GM19397 (cell line): ENCODE measurements at regions not wholly inside any gene's neighbourhood (a gene's known extent, or its start where the extent isn't known, plus 50 kb on each side); places are given as distances from the start of the nearest gene placed in this dataset.
A peak's percentile ranks its signal among the peaks of the same experiment; 100 is the strongest.
"Not testable (repeated sequence)": the region's sequence is repeated elsewhere in the genome, so short reads cannot be mapped to it uniquely, and the experiment has no call there.

Source experiments
- ATAC-seq: cut with Tn5 transposase; IDR thresholded peaks from one replicate; pipeline ENCODE4 v1.9.1; 2021; ENCODE audit warnings: mild to moderate bottlenecking, moderate library complexity; ENCODE audit not compliant: unreplicated experiment

DNA sequence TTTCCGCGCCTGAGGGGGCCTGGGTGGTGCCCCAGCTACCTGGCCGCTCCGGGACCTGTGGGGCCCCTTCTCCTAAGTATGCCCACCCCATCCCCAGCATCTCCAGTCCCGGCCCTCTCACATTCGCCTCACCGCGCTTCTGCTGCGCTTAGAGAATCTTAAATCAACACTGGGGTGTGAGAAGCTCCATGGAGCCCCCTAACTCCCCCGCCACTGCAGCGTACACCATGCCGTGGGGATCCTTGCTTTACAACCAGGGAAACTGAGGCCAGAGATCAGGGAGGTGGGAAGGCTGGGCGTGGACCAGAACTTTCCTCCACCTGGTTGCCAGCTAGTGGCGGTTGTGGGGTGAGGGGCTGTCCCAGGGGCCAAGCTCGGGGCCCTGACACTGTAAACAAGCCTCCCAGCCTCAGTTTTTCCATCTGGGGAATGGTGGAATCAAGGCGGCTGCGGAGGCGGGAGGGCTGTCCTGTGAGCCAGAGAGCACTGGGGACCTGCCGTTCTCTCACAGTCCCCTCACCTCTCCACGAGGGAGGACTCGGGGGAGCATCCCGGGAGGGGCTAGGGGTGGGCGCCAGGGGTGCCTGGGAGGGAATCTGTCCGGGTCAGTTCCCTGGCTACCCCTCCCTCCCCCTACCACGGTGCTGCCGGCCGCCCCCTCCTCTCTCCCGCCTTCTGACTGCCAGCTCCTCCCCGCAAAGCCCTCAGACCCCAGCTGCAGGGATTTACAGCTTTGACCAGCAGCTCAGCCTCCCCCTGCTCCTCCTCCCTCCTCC, 161.2 kb downstream of the C9orf50 start:
- peak; percentile 7 for ATAC-seq

DNA sequence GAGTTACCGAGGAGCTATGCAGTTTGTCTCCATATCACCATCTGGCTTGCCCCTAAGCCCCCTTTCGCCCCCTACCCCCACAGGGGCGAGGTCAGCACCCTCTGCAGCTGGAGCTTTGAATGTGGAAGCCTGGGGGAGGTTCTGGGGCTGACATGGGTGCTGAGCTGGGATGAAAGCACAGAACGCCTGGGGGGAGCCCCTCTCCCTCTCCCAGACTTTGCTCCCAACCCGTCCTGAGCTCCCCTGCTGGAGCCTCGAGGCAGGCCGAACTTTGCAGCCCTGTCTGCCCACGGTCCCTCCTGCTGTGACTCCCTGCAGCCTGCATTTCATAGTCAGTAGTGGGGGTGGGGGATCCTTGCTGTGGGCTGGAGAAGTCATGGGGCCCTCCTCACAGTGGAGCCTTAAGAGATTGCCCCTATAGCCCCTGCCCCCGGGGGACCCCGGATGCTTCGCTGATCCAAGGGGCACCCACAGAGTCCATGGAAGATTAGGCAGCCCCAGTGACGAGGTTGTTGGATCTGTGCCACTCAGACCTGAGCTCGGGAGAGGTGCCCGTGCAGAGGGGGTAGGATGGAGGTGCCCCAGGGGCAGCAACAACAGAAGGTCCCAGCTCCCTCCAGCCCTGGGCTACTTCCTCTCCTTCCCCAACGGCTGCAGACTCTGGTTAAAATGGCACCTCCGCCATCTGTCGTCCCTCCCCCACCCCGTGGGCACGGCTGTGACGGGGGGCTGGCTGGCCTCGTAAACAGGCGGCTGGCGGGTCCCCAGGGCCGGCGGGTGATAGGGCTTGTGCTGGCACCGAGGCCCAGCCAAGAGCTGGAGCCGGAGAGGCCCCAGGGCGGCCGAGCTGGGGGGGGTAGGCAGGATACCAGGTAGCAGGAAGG, 162.0 kb downstream of the C9orf50 start:
- no peak for ATAC-seq

DNA sequence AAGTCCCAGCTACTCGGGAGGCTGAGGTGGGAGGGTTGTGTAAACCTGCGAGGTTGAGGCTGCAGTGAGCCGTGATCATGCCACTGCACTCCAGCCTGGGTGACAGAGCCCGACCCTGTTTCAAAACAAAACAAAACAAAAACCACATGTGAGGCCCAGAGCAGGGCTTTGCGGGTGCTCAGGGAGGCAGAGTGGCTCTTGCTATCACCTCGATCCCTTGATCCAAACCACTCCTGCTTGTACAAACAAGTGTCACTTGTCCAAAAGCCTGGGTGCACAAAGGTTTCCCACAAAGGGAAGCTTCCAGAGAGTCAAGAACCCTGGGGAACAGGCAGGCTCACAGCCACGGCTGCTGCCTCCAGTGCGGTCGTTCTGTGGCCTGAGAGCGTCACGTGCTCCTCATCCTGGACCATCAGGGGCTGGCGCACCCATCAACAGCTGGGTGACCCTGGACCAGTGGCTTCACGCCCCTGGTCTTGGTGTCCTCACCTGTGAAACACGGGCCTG, 162.7 kb downstream of the C9orf50 start:
- ATAC-seq, result peak; percentile 49

DNA sequence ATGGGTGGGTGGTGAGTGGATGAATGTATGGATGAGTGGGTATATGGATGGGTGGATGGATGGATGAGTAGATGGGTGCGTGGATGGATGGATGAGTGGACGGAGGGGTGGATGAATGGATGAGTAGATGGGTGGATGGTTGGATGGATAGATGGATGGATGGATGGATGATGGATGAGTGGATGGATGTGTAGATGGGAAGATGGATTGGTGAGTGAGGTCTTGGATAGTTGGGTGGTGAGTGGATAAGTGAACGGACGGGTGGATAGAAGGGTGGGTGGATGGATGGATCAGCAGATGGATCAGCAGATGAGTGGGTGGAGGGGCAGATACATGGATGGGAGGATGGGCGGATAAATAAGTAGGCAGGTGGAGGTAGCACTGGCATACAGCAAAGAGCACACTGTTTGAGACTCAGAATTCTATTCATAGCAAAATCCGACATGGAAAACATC, 163.5 kb downstream of the C9orf50 start:
- no peak for ATAC-seq

DNA sequence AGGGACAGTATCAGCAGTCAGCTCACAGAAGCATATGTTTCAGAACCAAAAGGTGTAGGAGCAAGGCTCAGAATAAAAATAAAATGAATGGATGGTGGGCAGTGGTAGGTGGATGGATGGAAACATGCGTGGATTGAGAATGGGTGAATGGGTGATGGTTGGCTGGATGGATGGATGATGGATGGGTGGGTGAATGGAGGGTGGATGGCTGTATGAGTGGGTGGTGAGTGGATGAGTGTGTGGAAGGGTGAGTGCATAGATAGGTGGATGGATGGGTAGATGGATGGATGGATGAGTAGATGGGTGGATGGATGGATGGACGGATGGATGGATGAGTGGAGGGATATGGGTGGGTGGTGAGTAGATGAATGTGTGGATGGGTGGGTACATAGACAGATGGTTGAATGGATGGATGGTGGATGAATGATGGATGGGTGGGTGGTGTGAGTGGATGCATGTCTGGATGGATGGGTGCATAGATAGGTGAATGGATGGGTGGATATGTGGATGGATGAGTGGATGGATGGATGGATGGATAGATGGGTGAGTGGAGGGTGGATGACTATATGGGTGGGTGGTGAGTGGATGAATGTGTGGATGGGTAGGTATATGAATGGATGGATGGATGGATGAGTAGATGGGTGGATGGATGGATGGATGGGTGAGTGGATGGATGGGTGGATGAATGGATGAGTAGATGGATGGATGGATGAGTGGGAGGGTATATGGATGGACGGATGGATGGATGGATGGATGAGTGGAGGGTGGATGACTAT, 164.2 kb downstream of the C9orf50 start:
- no peak for ATAC-seq

DNA sequence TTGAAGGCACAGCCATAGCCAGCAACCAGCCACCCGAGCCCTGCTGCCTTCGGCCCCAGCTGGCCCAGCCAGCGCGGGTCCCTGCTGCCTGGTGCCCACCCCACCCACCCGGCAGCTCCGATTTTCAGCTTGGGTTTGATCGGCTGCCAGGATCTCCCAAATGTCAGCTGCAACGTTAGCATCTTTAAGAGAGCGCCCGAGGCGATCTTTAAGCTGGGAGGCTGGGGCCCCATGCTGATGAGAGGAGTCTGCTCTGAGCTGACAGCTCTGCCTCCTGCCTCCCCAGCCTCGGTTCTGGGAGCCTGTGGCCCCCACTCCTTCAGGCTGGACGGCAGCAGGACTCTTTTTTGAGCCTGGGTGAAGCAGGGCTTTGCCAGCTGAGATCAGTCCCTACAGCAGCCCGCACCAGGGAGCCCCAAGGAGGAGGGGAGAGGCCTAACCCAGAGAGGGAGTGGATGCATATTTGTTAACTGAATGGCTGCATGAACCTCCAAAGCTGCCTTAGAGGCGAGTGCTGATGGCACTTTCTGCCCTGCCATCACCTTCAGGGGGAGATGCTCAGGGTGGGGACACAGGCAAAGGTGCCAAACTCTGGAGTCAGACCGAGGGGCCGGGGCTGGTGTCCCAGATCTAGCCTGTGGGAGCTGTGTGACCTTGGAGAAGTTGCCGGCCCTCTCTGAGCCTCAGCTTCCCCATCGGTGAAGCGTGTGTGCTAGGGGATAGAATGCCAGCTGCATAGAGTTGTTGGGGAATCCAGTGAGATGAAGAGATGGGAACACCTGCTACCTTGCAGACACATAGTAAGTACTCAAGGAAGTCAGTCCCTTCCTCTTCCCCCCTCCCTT, 165.5 kb downstream of the C9orf50 start:
- no peak for ATAC-seq

DNA sequence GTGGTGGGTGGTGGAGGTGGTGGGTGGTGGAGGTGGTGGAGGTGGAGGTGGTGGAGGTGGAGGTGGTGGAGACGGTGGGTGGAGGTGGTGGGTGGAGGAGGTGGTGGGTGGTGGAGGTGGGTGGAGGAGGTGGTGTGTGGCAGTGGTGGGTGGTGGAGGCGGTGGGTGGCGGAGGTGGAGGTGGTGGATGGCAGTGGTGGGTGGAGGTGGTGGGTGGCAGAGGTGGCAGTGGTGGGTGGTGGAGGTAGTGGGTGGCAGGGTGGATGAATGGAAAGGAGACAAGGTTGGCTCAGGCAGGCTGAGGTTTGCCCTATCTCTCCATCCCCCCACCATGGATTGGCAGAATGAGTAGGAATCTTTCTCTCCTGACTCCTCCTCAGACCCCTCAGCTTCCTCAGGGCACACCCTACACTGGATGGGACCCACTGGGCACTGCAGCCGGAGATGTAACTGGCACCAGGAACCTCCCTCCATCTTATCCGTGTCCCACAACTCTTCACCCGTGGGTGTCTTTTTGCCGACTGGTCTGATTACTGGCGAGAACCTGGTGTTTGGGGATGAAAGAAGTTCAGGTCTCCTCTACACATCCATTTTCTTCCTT, 166.3 kb downstream of the C9orf50 start:
- no peak for ATAC-seq

DNA sequence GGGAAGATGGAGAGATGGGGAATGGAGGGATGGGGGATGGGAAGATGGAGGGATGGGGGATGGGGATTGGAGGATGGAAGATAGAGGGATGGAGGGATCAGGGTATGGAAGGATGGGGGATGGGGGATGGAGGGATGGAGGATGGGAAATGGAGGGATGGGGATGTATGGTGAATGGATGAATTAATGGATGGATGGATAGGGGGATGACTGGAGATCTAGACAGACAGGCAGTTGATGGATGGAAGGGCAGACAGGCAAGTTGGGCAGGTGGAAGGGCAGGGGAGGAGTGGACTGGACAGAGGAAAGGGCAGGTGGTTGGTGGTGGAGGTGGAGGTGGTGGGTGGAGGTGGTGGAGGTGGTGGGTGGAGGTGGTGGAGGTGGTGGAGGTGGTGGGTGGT, 167.2 kb downstream of the C9orf50 start:
- no peak for ATAC-seq

DNA sequence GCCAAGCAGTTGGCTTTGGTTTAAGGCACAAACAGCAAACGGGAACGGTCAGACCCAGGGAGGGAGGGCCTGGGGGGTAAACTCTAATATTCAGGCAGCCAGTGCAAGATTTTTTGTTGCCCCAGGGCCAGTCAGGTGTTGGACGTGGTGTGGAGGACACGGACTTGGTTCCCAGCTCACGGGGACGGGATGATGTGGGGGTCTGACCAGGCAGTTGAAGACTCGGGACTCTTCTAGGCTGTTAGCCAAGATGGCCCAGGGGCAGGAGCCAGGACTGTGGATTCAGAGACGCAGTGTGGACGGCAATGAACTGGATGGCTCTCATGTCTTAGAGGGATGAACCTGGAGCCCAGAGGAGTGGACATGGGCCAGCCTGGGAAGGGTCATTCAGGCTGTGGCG, 169.2 kb downstream of the C9orf50 start:
- ATAC-seq, result no peak

DNA sequence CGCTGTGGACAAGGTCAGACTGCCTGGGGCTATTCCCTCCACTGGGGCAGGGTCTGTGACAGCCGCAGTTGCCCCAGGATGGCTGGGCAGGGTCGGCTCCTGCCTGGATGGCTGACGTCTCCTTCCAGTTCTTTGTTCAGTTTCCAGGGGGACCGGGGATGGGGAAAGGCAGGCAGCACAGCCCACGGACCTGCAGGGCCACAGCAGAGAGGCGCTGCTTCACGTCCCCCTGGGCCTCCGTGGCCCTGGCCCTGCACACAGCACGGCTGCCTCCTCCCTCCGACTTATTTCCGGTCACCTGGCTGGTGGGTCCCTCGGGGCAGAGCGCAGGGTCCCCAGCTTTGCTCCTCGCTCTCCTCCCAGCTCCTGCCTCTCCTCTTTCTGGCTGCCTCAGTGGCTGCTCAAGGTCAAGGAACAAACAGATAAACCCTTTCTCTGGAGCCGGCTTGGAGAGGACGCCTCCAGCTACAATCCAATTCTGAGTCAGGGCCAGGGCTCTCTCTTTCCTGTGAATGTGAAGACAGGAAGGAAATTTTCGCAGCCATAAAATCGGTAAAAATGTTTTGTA, 169.7 kb downstream of the C9orf50 start:
- no peak for ATAC-seq

DNA sequence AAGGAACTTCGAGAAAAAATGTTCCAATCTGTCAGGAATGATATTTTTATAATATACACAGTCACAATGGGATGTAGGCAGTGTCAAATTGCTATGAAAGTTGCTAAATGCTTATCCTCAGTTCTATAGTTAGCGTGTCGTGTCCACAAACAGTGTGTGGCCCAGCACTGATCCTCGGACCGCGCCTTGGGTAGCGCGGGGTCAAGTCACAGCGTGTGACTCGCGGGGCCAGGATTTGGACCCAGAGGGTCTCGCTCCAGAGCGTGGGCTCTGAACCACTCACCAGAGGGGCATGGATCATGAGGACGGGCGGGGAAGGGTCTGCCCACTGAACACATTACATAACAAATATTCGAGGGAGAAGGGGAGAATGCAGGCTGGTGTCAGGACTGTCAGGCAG, 171.8 kb downstream of the C9orf50 start:
- ATAC-seq, result no peak

DNA sequence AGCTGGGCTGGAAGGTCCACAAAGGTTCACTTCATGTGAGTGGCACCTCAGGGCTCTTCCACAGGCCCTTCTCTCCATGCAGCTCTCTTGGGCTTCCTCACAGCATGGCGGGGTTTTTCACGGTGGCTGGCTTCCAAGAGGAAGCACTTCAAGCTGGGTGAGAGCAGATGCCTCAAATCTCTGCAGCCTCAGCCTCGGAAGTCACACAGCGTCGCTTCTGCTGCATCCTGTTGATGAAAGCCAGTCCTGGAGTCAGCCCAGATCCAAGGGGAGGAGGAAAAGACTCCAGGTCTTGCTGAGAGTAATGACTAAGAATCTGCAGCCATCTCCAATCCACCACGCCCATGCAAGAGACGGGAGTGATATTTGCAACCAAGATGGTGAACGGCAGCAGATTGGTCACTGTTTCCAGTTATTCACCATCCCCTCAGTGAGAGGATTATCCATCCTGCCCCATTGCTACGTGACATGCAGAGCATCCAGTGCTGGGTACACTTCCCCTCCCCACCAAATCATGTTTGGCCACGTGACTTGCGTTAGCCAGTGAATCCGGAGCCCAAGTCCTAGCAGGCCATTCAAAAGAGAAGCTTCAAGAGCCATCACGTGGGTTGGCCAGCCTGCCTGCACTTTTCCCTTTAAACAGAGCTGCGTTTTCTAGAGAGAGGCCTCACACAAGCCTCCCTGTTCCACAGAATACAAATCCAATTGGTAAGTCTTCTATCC, 173.9 kb downstream of the C9orf50 start:
- ATAC-seq, result no peak

DNA sequence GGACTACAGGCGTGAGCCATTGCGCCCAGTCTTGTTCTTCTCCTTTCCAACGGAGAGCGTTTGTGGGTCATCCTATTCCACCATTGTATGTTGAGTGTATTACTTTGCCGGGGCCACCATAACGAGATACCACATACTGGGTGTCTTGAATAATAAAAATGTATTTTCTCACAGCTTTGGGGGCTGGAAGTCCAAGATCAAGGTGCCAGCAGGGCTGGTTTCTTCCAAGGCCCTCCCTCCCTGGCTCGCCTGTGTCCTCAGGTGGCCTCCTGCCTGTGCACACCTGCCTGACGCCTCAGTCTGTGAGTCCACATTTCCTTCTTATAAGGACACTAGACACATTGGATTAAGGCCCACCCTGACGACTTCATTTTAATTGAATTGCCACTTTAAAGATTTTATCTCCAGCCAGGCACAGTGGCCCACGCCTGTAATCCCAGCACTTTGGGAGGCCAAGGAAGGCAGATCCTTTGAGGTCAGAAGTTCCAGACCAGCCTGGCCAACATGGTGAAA, 175.1 kb downstream of the C9orf50 start:
- ATAC-seq, result no peak

DNA sequence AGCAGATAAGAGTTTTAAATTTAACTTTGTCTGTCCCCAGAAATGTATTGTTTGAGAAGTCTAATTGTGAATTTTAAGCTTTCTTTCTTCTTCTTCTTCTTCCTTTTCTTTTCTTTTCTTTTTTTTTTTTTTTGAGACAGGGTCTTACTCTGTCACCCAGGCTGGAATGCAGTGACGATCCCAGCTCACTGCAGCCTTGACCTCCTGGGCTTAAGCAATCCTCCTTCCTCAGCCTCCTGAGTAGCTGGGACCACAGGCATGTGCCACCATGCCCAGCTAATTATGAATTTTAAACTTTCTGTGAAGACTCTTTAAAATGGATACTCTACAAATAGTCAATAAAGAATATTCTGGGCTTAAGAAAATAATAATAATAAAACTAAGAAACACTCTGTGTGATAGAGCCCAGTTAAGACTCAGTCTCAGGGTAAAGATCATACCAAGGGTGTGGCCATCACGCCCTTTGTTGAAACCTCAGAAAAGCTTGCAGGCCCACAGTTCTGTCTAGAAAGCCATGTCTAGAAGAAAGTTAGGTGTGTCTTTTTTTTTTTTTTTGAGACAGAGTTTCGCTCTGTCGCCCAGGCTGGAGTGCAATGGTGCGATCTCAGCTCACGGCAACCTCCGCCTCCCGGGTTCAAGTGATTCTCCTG, 177.3 kb downstream of the C9orf50 start:
- not testable (repeated sequence) for ATAC-seq

DNA sequence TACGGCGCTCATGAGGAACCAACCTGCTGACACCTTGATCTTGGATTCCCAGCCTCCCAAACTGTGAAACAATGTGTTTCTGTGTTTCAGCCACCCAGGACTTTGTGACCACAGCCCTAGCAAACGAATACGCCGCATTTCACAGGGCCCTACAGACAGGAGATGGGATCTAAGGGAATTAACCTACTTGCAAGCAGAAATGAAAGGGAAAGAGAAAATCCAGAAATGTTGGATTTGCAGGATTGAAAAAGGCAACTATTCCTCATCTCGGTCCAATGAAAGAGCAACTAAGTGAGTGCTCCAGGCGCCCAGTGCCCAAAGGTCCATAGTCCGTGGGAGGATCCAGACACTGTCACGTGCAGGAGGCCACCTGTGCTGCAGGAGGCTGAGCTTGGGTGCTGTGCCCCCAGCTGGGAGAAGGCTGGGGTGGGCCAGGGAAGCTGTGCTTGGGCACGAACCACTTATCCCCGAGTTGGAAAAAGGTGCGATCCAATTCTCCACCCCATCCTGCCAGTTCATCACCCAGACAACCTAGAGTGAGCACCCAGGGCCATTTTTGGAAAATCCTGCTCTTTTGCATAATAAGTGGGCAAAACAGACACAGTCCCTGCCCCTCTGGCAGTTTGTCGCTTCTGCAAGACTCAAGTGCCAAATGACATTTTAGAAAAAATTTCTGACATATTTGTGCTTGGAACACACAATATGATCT, 177.9 kb downstream of the C9orf50 start:
- ATAC-seq, result no peak

DNA sequence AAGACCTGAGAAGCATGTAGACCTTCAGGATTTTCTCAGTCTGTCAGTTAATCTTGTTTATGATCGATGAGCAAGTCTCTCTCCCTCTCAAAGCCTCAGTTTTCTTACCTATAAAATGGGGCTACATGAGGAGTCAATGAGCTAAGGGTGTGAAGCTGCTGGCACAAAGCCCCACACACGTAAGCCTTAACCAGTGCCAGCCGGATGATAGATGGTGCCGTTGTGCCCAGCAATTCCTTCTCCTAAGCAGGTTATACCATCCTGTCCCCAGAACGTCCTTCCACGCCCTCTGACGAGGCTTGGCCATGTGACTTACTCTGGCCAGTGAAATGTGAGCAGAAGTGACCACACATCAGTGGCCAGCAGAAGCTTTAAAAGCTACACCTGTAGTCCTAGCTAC, 179.0 kb downstream of the C9orf50 start:
- ATAC-seq, result no peak

DNA sequence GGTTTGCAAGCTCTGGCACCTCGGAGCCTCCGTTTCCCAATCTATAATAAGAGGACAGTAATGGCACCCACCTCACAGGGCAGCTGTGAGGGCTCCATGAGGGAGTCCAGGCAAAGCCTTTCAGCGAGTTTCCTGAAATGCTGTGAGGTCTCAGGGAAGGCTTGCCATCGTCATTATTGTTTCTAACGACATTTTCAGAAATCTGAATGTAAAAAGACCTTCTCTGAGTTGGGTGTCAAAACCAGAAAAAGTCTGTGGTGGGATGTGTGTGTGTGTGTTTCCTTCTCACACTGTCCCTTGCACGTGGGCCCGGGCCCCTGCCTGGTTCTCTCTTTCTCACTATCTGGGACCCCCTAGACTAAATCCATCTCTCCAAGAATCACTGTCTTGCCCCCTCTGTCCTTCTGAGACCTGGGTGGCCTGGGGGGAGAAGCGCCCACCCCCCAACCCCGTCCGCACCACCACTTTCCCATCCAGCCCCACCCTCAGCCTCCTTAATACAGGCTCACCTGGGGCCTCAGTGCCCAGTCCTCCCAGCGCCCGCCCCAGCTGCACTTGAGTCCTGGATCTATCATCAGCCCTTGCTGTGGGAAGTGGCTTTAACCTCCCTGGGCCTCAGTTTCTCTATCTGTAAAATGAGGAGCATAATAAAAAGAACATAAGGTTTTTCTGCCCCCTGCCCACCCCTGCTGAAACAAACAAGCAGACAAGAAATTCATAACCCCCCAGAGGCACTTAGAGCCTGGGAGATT, 180.3 kb downstream of the C9orf50 start:
- no peak for ATAC-seq
